HEK293 (cell line): ENCODE measurements at regions not wholly inside any gene's neighbourhood (a gene's known extent, or its start where the extent isn't known, plus 50 kb on each side); places are given as distances from the start of the nearest gene placed in this dataset.

Experiments used
- ZNF274 ChIP-seq, 2 experiments: fragments of 200-500 bp in 1 of 2; fragments of 450-650 bp in 1 of 2; sonication (Bioruptor generic) in 1 of 2; formaldehyde crosslinking in 1 of 2; IDR thresholded peaks; 2 replicates each; pipeline versions ENCODE4 v1.5.1 to v1.6.1; 2014 to 2016; ENCODE audit warnings: borderline replicate concordance in 1 of 2, inconsistent platforms in 1 of 2, low read length in 1 of 2, missing biosample characterization in 1 of 2, missing genetic modification characterization in 1 of 2
- ZNF571 ChIP-seq: fragments of 450-650 bp; formaldehyde crosslinking; IDR thresholded peaks from 2 replicates; pipeline ENCODE4 v1.5.0; 2017; ENCODE audit warnings: missing biosample characterization, missing genetic modification characterization
- ZNF768 ChIP-seq: fragments of 450-650 bp; formaldehyde crosslinking; IDR thresholded peaks from 2 replicates; pipeline ENCODE4 v1.5.1; 2018; ENCODE audit warnings: missing biosample characterization, mild to moderate bottlenecking, missing genetic modification characterization
- ZNF843 ChIP-seq: fragments of 450-650 bp; formaldehyde crosslinking; IDR thresholded peaks from 2 replicates; pipeline ENCODE4 v1.5.1; 2016; ENCODE audit warnings: missing biosample characterization, missing genetic modification characterization
- TF ChIP-seq, protein P1 (sequence below): fragments of 450-650 bp; formaldehyde crosslinking; IDR thresholded peaks from 2 replicates; pipeline ENCODE4 v1.5.1; 2016; ENCODE audit warnings: missing biosample characterization, missing genetic modification characterization
- TF ChIP-seq, protein P2 (sequence below): fragments of 450-650 bp; formaldehyde crosslinking; optimal IDR thresholded peaks from 2 replicates; pipeline ENCODE3; 2016; ENCODE audit warnings: missing biosample characterization, mild to moderate bottlenecking, missing genetic modification characterization
- TF ChIP-seq, protein P3 (sequence below): fragments of 450-650 bp; formaldehyde crosslinking; IDR thresholded peaks from 2 replicates; pipeline ENCODE4 v1.5.1; 2016; ENCODE audit warnings: missing biosample characterization, missing genetic modification characterization, borderline replicate concordance

DNA sequence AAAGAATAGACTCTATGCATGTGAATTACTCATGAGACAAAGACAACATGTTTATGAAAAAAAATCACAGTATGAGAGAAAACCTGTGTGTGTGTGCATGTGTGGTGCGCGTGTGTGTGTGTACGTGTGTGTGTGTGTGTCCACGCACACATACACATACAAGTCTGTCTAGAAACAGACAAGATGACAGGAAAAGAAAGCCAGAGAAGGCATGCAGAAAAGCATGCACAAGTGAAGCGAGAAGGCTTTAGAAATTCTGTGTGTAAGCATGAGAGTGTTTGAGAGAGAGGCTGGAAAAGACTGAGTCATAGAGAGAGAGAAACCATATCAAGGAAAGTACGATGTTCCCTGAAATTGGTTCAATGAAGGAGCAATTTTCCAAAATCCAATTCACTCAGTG lies 566.4 kb upstream of the C16orf82 start:
- TF ChIP-seq, protein P1, sequence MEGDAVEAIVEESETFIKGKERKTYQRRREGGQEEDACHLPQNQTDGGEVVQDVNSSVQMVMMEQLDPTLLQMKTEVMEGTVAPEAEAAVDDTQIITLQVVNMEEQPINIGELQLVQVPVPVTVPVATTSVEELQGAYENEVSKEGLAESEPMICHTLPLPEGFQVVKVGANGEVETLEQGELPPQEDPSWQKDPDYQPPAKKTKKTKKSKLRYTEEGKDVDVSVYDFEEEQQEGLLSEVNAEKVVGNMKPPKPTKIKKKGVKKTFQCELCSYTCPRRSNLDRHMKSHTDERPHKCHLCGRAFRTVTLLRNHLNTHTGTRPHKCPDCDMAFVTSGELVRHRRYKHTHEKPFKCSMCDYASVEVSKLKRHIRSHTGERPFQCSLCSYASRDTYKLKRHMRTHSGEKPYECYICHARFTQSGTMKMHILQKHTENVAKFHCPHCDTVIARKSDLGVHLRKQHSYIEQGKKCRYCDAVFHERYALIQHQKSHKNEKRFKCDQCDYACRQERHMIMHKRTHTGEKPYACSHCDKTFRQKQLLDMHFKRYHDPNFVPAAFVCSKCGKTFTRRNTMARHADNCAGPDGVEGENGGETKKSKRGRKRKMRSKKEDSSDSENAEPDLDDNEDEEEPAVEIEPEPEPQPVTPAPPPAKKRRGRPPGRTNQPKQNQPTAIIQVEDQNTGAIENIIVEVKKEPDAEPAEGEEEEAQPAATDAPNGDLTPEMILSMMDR (tag by site-specific recombination) = no peak
- TF ChIP-seq ZNF571 (tag by site-specific recombination) (no peak), ZNF843 (no peak), ZNF768 (tag by site-specific recombination) (no peak), ZNF274 (IDR thresholded peaks at IDR 0.05; ENCODE audit: low read length) (no peak), ZNF274 (tag by site-specific recombination; IDR thresholded peaks at IDR 0.05; ENCODE audit: borderline replicate concordance) (no peak)
- TF ChIP-seq, protein P2, sequence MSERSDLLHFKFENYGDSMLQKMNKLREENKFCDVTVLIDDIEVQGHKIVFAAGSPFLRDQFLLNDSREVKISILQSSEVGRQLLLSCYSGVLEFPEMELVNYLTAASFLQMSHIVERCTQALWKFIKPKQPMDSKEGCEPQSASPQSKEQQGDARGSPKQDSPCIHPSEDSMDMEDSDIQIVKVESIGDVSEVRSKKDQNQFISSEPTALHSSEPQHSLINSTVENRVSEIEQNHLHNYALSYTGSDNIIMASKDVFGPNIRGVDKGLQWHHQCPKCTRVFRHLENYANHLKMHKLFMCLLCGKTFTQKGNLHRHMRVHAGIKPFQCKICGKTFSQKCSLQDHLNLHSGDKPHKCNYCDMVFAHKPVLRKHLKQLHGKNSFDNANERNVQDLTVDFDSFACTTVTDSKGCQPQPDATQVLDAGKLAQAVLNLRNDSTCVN (tag by site-specific recombination) = no peak
- TF ChIP-seq, protein P3, sequence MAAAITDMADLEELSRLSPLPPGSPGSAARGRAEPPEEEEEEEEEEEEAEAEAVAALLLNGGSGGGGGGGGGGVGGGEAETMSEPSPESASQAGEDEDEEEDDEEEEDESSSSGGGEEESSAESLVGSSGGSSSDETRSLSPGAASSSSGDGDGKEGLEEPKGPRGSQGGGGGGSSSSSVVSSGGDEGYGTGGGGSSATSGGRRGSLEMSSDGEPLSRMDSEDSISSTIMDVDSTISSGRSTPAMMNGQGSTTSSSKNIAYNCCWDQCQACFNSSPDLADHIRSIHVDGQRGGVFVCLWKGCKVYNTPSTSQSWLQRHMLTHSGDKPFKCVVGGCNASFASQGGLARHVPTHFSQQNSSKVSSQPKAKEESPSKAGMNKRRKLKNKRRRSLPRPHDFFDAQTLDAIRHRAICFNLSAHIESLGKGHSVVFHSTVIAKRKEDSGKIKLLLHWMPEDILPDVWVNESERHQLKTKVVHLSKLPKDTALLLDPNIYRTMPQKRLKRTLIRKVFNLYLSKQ (tag by site-specific recombination) = no peak
